Stimulated activated naive B cell treated with anti-CD40 and anti-IgM and Interleukin-4, amounts not matched to agents 10 μg/mL and 1 μg/mL and 100 μg/mL, for 72 hours (primary cell): ENCODE measurements at regions not wholly inside any gene's neighbourhood (a gene's known extent, or its start where the extent isn't known, plus 50 kb on each side); places are given as distances from the start of the nearest gene placed in this dataset.
"Not testable (repeated sequence)": the region's sequence is repeated elsewhere in the genome, so short reads cannot be mapped to it uniquely, and the experiment has no call there.

Experiments
- ATAC-seq, 2 donors: fragments of 150-1000 bp; cut with Tn5 transposase; replicated peaks; 2 replicates each; pipeline ENCODE4 v1.10.0; 2021; ENCODE audit warnings: moderate library complexity in 1 of 2
- DNase-seq: peaks from one replicate; pipeline ENCODE4 v3.0.0; 2021
- H3K27ac Mint-ChIP-seq: one replicate; pipeline ENCODE4 v1.8.0; 2022; ENCODE audit warnings: mild to moderate bottlenecking, mixed read lengths
- H3K27me3 Mint-ChIP-seq, 2 donors: one replicate each; pipeline ENCODE4 v1.8.0; 2022; ENCODE audit warnings: mixed read lengths in 2 of 2
- H3K36me3 Mint-ChIP-seq, 2 donors: one replicate each; pipeline ENCODE4 v1.8.0; 2022; ENCODE audit warnings: mixed read lengths in 2 of 2, mild to moderate bottlenecking in 1 of 2
- H3K4me1 Mint-ChIP-seq, 2 donors: one replicate each; pipeline ENCODE4 v1.8.0; 2022; ENCODE audit warnings: mixed read lengths in 2 of 2, mild to moderate bottlenecking in 1 of 2
- H3K4me3 Mint-ChIP-seq, 2 donors: one replicate each; pipeline ENCODE4 v1.8.0; 2022; ENCODE audit warnings: mild to moderate bottlenecking in 2 of 2, mixed read lengths in 2 of 2, moderate library complexity in 1 of 2
- H3K9me3 Mint-ChIP-seq, 2 donors: one replicate each; pipeline ENCODE4 v1.8.0; 2022; ENCODE audit warnings: mixed read lengths in 2 of 2, mild to moderate bottlenecking in 1 of 2

DNA sequence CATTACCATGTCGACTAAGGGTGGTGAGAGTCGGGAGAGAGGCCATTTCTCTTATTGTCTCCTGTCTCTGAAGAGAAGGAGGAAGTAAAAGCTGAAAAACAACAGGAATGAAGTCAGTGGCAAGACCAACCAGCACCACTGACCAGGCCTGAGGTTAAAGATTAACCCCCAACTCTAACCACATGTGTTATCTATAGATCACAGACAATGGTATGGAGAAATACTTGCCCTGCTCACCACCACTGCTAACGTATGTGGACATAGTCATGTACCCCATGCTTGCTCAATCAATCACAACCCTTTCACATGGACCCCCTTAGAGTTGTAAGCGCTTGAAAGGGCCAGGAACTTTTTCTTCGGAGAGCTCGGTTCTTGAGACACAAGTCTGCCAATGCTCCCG lies 690.9 kb upstream of the LMO3 start:
- H3K4me1 Mint-ChIP-seq = no peaks in the 10 kb centered on the region
- no peak overlapping the region for H3K4me3 Mint-ChIP-seq
- H3K9me3 Mint-ChIP-seq = peaks cover 20 to 26% of the 10 kb centered on the region in 2 donors
- H3K27ac Mint-ChIP-seq = no peak overlapping the region
- ATAC-seq (no peak), DNase-seq (no peak)
- no peaks in the 10 kb centered on the region for H3K36me3 Mint-ChIP-seq
- no peaks in the 10 kb centered on the region for H3K27me3 Mint-ChIP-seq

DNA sequence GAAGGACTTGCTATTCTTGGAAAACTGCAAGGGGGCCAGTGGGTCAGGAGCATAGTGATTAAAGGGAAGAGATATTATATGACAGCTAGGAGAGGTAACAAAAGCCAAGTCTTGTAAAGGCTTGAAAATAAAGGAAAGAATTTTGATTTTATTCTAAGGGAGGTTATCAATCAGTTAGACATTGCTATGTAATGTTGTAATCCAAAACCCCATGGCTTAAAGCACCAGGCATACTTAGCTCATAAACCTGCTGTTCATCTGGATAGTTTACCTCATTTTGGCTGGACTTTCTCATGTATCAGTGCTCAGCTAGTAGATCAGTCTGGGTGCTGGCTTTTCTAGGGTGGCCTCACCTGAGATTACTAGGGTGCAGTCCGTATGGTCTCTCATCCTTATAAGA lies 680.9 kb upstream of the LMO3 start:
- Mint-ChIP-seq H3K9me3 (peaks cover 5 to 9% of the 10 kb centered on the region in 2 donors), H3K4me3 (no peak overlapping the region), H3K27me3 (no peaks in the 10 kb centered on the region), H3K36me3 (no peaks in the 10 kb centered on the region), H3K4me1 (no peaks in the 10 kb centered on the region), H3K27ac (no peak overlapping the region)
- DNase-seq = no peak
- no peak for ATAC-seq

DNA sequence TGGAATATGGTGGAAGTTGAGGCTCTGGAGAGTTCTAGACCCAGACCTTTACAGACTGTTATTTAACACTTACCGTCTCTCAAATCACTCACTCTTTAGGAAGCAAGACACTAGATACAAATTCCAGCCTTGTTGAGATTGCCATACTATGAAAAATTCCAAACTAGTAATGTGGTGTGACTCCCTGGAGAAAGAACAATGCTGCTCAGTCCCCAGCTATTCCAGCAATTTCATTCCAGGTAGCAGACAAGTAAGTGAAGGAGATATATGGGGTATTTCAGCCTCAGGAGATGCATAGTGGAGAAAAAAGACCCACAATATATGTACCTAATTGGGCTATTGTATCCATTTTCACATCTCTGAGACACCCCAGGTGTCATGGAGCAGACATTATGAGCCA lies 678.9 kb upstream of the LMO3 start:
- no peak overlapping the region for H3K27ac Mint-ChIP-seq
- H3K27me3 Mint-ChIP-seq = no peaks in the 10 kb centered on the region
- no peaks in the 10 kb centered on the region for H3K36me3 Mint-ChIP-seq
- no peak overlapping the region for H3K4me3 Mint-ChIP-seq
- DNase-seq = no peak
- H3K4me1 Mint-ChIP-seq = no peaks in the 10 kb centered on the region
- H3K9me3 Mint-ChIP-seq = peaks cover 5 to 9% of the 10 kb centered on the region in 2 donors
- no peak for ATAC-seq

GRCh38 chr12:17283563-17283962 lies 677.6 kb upstream of the LMO3 start:
- no peak overlapping the region for H3K27ac Mint-ChIP-seq
- no peak overlapping the region for H3K4me3 Mint-ChIP-seq
- no peaks in the 10 kb centered on the region for H3K4me1 Mint-ChIP-seq
- H3K36me3 Mint-ChIP-seq = no peaks in the 10 kb centered on the region
- H3K9me3 Mint-ChIP-seq = peaks cover 5 to 9% of the 10 kb centered on the region in 2 donors
- ATAC-seq (no peak), DNase-seq (no peak)
- H3K27me3 Mint-ChIP-seq = no peaks in the 10 kb centered on the region

DNA sequence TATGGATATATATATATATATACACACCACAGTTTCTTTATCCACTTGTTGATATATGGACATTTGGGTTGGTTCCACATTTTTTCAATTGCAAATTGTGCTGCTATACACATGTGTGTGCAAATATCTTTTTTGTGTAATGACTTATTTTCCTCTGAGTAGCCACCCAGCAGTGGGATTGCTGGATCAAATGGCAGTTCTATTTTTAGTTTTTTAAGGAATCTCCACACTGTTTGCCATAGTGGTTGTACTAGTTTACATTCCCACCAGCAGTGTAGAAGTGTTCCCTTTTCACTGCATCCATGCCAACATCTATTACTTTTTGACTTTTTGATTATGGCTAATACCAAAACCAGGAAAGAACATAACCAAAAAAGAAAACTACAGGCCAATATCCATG lies 676.2 kb upstream of the LMO3 start:
- DNase-seq, H3K27ac Mint-ChIP-seq, H3K9me3 Mint-ChIP-seq, H3K4me3 Mint-ChIP-seq, H3K36me3 Mint-ChIP-seq, H3K27me3 Mint-ChIP-seq, H3K4me1 Mint-ChIP-seq, ATAC-seq: not testable (repeated sequence)

GRCh38 chr12:17278946-17279345 lies 673.0 kb upstream of the LMO3 start:
- Mint-ChIP-seq H3K27me3 (no peaks in the 10 kb centered on the region), H3K9me3 (peaks cover 4% of the 10 kb centered on the region in 2 donors), H3K27ac (no peak overlapping the region), H3K4me3 (no peak overlapping the region), H3K36me3 (no peaks in the 10 kb centered on the region), H3K4me1 (no peaks in the 10 kb centered on the region)
- DNase-seq = no peak
- no peak for ATAC-seq

DNA sequence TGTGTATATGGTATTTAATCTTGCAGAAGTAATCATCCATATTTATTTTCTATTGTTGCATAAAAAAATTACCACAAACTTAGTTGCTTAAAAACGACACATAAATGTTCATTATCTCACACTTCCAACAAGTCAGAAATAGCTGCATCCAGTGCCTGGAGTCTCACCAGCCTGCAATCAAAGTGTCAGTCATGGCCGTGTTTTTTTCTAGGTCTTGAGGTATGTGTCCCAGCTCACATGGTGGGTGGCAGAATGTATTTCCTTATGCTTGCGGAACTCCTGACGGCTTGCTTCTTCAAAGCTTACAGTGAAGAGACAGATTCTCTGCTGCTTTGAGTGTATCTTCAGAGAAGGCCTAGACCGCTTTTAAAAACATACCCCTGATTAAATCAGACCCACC lies 670.2 kb upstream of the LMO3 start:
- H3K27me3 Mint-ChIP-seq = no peaks in the 10 kb centered on the region
- no peaks in the 10 kb centered on the region for H3K36me3 Mint-ChIP-seq
- H3K27ac Mint-ChIP-seq = no peak overlapping the region
- no peak overlapping the region for H3K4me3 Mint-ChIP-seq
- H3K9me3 Mint-ChIP-seq = peaks cover 2 to 4% of the 10 kb centered on the region in 2 donors
- ATAC-seq (no peak), DNase-seq (no peak)
- H3K4me1 Mint-ChIP-seq = no peaks in the 10 kb centered on the region

DNA sequence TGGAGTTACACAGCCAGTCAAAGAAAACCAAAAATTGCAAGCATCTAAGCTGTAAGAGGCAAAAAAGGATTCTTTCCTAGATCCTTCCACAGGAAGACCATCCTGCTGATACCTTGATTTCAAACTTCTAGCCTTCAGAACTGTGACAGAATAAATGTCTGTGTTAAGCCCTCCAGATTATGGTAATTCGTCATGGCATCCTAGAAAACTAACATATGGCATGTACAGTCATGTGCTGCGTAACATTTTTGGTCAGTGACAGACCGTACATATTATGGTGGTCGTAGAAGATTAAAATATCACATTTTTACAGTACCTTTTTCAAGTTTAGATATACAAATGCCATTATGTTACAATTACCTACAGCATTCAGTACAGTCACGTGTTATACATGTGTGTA lies 660.9 kb upstream of the LMO3 start:
- DNase-seq (no peak), ATAC-seq (no peak)
- no peaks in the 10 kb centered on the region for H3K36me3 Mint-ChIP-seq
- H3K27ac Mint-ChIP-seq = no peak overlapping the region
- H3K4me1 Mint-ChIP-seq = no peaks in the 10 kb centered on the region
- H3K9me3 Mint-ChIP-seq = no peaks in the 10 kb centered on the region
- no peaks in the 10 kb centered on the region for H3K27me3 Mint-ChIP-seq
- H3K4me3 Mint-ChIP-seq = no peak overlapping the region

GRCh38 chr12:17264603-17265002 lies 658.6 kb upstream of the LMO3 start:
- no peaks in the 10 kb centered on the region for H3K27me3 Mint-ChIP-seq
- DNase-seq = no peak
- H3K9me3 Mint-ChIP-seq = no peaks in the 10 kb centered on the region
- H3K4me1 Mint-ChIP-seq = no peaks in the 10 kb centered on the region
- no peaks in the 10 kb centered on the region for H3K36me3 Mint-ChIP-seq
- no peak overlapping the region for H3K27ac Mint-ChIP-seq
- no peak overlapping the region for H3K4me3 Mint-ChIP-seq
- ATAC-seq = no peak

DNA sequence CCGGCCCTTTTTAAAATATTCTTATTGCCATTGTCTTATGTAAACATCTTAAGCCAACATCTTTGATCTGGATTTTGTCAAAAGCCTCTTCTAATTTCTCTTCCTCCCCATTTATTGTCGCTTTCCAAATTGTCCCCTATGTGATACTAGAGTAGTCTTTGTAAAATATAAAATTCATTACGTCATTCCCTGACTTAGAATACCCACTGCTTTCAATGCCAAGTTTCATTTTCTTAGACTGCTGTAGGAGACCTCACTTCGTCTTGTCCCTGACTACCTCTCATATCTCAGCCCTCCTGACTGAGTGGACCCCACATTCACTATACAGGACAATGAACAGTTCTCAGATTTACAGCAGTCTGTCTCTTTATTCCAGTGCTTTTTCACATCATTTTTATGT lies 633.9 kb upstream of the LMO3 start:
- H3K9me3 Mint-ChIP-seq = peaks cover 11% of the 10 kb centered on the region in 2 donors
- DNase-seq (no peak), ATAC-seq (no peak)
- H3K27ac Mint-ChIP-seq = no peak overlapping the region
- H3K4me3 Mint-ChIP-seq = no peak overlapping the region
- no peaks in the 10 kb centered on the region for H3K36me3 Mint-ChIP-seq
- H3K27me3 Mint-ChIP-seq = no peaks in the 10 kb centered on the region
- no peaks in the 10 kb centered on the region for H3K4me1 Mint-ChIP-seq

DNA sequence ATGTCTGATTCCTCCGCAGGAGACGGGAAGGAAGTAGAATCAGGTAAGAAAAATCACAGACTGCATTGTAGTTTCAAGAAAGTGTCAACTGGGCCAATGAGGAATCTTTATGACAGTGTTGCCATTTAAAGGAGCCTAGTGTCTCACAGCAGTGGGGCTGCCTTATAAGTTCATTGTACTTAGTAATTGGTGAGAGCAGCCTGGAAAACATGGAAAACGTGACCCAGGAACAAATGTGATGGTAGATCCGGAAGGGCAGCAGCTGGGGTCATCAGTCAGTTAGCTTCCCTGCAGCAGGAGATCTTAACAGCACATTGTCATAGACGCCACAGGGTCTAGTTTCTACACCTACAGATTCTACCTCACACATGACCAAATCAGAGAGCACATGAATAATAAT lies 630.0 kb upstream of the LMO3 start:
- Mint-ChIP-seq H3K27me3 (no peaks in the 10 kb centered on the region), H3K4me3 (no peak overlapping the region), H3K9me3 (peaks cover 2 to 16% of the 10 kb centered on the region in 2 donors), H3K27ac (no peak overlapping the region), H3K4me1 (no peaks in the 10 kb centered on the region), H3K36me3 (no peaks in the 10 kb centered on the region)
- no peak for DNase-seq
- ATAC-seq = no peak

- Mint-ChIP-seq H3K4me3 (no peak overlapping the region), H3K27ac (no peak overlapping the region), H3K4me1 (no peaks in the 10 kb centered on the region), H3K36me3 (no peaks in the 10 kb centered on the region), H3K27me3 (no peaks in the 10 kb centered on the region), H3K9me3 (peaks cover 0 to 3% of the 10 kb centered on the region in 2 donors)
- DNase-seq = no peak
- no peak for ATAC-seq
These were observed 610.0 kb upstream of the LMO3 start for GRCh38 chr12:17215759-17216570.

DNA sequence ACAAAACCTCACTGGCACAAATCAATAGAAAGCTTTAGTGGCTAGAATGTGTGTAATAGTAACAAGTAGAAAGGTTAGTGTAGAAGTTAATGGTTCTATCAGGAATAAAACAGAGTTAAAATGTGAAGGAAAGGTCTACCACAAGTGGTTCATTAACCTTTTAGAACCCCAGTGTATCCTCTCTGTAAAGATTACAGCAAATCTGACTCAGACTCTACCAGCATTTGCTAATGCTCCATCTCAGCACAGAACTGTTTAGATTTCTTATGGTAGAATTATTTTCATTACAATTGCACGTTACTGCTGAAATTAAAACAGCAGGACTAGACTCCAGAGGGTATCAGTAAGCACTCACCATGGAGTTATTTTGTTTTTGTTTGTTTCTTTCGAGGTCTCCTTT lies 609.0 kb upstream of the LMO3 start:
- no peaks in the 10 kb centered on the region for H3K27me3 Mint-ChIP-seq
- H3K36me3 Mint-ChIP-seq = no peaks in the 10 kb centered on the region
- no peak for DNase-seq
- ATAC-seq = no peak
- peaks cover 0 to 3% of the 10 kb centered on the region in 2 donors for H3K9me3 Mint-ChIP-seq
- no peaks in the 10 kb centered on the region for H3K4me1 Mint-ChIP-seq
- no peak overlapping the region for H3K4me3 Mint-ChIP-seq
- no peak overlapping the region for H3K27ac Mint-ChIP-seq

- no peak overlapping the region for H3K4me3 Mint-ChIP-seq
- DNase-seq = no peak
- H3K27ac Mint-ChIP-seq = no peak overlapping the region
- no peak for ATAC-seq
- H3K9me3 Mint-ChIP-seq = peaks cover 3 to 4% of the 10 kb centered on the region in 2 donors
- no peaks in the 10 kb centered on the region for H3K4me1 Mint-ChIP-seq
- H3K36me3 Mint-ChIP-seq = no peaks in the 10 kb centered on the region
- no peaks in the 10 kb centered on the region for H3K27me3 Mint-ChIP-seq
These were observed 600.6 kb upstream of the LMO3 start for GRCh38 chr12:17206553-17206952.

GRCh38 chr12:17204289-17205054 lies 598.5 kb upstream of the LMO3 start:
- Mint-ChIP-seq H3K4me3 (no peak overlapping the region), H3K27ac (no peak overlapping the region), H3K36me3 (no peaks in the 10 kb centered on the region), H3K4me1 (no peaks in the 10 kb centered on the region), H3K27me3 (no peaks in the 10 kb centered on the region), H3K9me3 (peaks cover 3 to 4% of the 10 kb centered on the region in 2 donors)
- ATAC-seq (no peak), DNase-seq (no peak)
